Islet precursor cell (in vitro differentiated cells): ENCODE measurements at regions not wholly inside any gene's neighbourhood (a gene's known extent, or its start where the extent isn't known, plus 50 kb on each side); places are given as distances from the start of the nearest gene placed in this dataset.
"Not testable (repeated sequence)": the region's sequence is repeated elsewhere in the genome, so short reads cannot be mapped to it uniquely, and the experiment has no call there.

Experiments used
- DNase-seq: peaks from one replicate; pipeline ENCODE4 v3.0.0-alpha.2; 2018

- DNase-seq, result no peak
Observed at GRCh38 chr16:52976539-52977167, 76.0 kb downstream of the CHD9NB start.

- DNase-seq, result peak; percentile 55
Observed at GRCh38 chr16:52967744-52968143, 85.0 kb downstream of the CHD9NB start.

GRCh38 chr16:52964290-52964689 is 88.4 kb downstream of the CHD9NB start:
- DNase-seq, result peak; percentile 64

GRCh38 chr16:52963855-52964242 is 88.8 kb downstream of the CHD9NB start:
- no peak for DNase-seq

- DNase-seq, result no peak
Observed at GRCh38 chr16:52963212-52963854, 89.4 kb downstream of the CHD9NB start.

GRCh38 chr16:52958951-52959350 is 93.7 kb downstream of the CHD9NB start:
- no peak for DNase-seq

- no peak for DNase-seq
Observed at GRCh38 chr16:52957199-52957598, 95.5 kb downstream of the CHD9NB start.

- DNase-seq, result no peak
Observed at GRCh38 chr16:52956044-52956443, 96.7 kb downstream of the CHD9NB start.

- no peak for DNase-seq
Observed at GRCh38 chr16:52953215-52953614, 99.5 kb downstream of the CHD9NB start.

- DNase-seq, result no peak
Observed at GRCh38 chr16:52948946-52949345, 103.8 kb downstream of the CHD9NB start.

- no peak for DNase-seq
Observed at GRCh38 chr16:52932321-52932720, 120.4 kb downstream of the CHD9NB start.

GRCh38 chr16:52929478-52930400 is 123.0 kb downstream of the CHD9NB start:
- DNase-seq, result no peak

- DNase-seq, result no peak
Observed at GRCh38 chr16:52928955-52929354, 123.7 kb downstream of the CHD9NB start.

- no peak for DNase-seq
Observed at GRCh38 chr16:52925143-52925542, 127.6 kb downstream of the CHD9NB start.

GRCh38 chr16:52924162-52924561 is 128.5 kb downstream of the CHD9NB start:
- DNase-seq, result no peak

GRCh38 chr16:52921104-52921503 is 131.6 kb downstream of the CHD9NB start:
- no peak for DNase-seq

GRCh38 chr16:52920331-52920730 is 132.4 kb downstream of the CHD9NB start:
- DNase-seq, result no peak

- DNase-seq, result no peak
Observed at GRCh38 chr16:52914428-52914827, 138.3 kb downstream of the CHD9NB start.

- peak; percentile 82 for DNase-seq
Observed at GRCh38 chr16:52912565-52913173, 140.0 kb downstream of the CHD9NB start.

GRCh38 chr16:52908057-52908456 is 144.6 kb downstream of the CHD9NB start:
- not testable (repeated sequence) for DNase-seq

- DNase-seq, result no peak
Observed at GRCh38 chr16:52906281-52906680, 146.4 kb downstream of the CHD9NB start.

- DNase-seq, result no peak
Observed at GRCh38 chr16:52896478-52897164, 156.1 kb downstream of the CHD9NB start.

GRCh38 chr16:52874042-52874441 is 178.7 kb downstream of the CHD9NB start:
- no peak for DNase-seq
